HG03103 (cell line): ENCODE measurements at regions not wholly inside any gene's neighbourhood (a gene's known extent, or its start where the extent isn't known, plus 50 kb on each side); places are given as distances from the start of the nearest gene placed in this dataset.
"Not testable (repeated sequence)": the region's sequence is repeated elsewhere in the genome, so short reads cannot be mapped to it uniquely, and the experiment has no call there.

ENCODE experiments used
- ATAC-seq: cut with Tn5 transposase; IDR thresholded peaks from one replicate; pipeline ENCODE4 v1.9.1; 2021; ENCODE audit warnings: low read depth; ENCODE audit not compliant: unreplicated experiment

- not testable (repeated sequence) for ATAC-seq
These were observed 97.5 kb downstream of the ZNF664 start for GRCh38 chr12:124070394-124071074.

- no peak for ATAC-seq
These were observed 98.0 kb downstream of the ZNF664 start for GRCh38 chr12:124071075-124071443.

GRCh38 chr12:124073356-124074035 lies 100.5 kb downstream of the ZNF664 start:
- no peak for ATAC-seq

GRCh38 chr12:124075841-124076240 lies 102.8 kb downstream of the ZNF664 start:
- ATAC-seq: no peak

GRCh38 chr12:124077701-124078100 lies 104.7 kb downstream of the ZNF664 start:
- ATAC-seq: no peak

GRCh38 chr12:124078800-124079199 lies 105.8 kb downstream of the ZNF664 start:
- no peak for ATAC-seq

- no peak for ATAC-seq
These were observed 107.6 kb downstream of the ZNF664 start for GRCh38 chr12:124080649-124081048.

- no peak for ATAC-seq
These were observed 109.0 kb downstream of the ZNF664 start for GRCh38 chr12:124082012-124082411.

GRCh38 chr12:124082687-124083086 lies 109.7 kb downstream of the ZNF664 start:
- ATAC-seq: no peak

- ATAC-seq: no peak
These were observed 110.7 kb downstream of the ZNF664 start for GRCh38 chr12:124083708-124084107.

GRCh38 chr12:124085419-124086296 lies 112.6 kb downstream of the ZNF664 start:
- no peak for ATAC-seq

GRCh38 chr12:124086299-124086898 lies 113.4 kb downstream of the ZNF664 start:
- ATAC-seq: no peak

- no peak for ATAC-seq
These were observed 114.4 kb downstream of the ZNF664 start for GRCh38 chr12:124087266-124088051.

GRCh38 chr12:124088217-124088907 lies 115.3 kb downstream of the ZNF664 start:
- ATAC-seq: no peak

GRCh38 chr12:124089181-124089914 lies 116.3 kb downstream of the ZNF664 start:
- ATAC-seq: not testable (repeated sequence)

- ATAC-seq: no peak
These were observed 118.8 kb downstream of the ZNF664 start for GRCh38 chr12:124091835-124092234.

GRCh38 chr12:124092532-124092931 lies 119.5 kb downstream of the ZNF664 start:
- not testable (repeated sequence) for ATAC-seq

- no peak for ATAC-seq
These were observed 120.3 kb downstream of the ZNF664 start for GRCh38 chr12:124093297-124093696.

- ATAC-seq: no peak
These were observed 121.2 kb downstream of the ZNF664 start for GRCh38 chr12:124094188-124094587.
